SK-MEL-5 (cell line): ENCODE measurements at regions not wholly inside any gene's neighbourhood (a gene's known extent, or its start where the extent isn't known, plus 50 kb on each side); places are given as distances from the start of the nearest gene placed in this dataset.

Experiments
- DNase-seq: peaks from one replicate; pipeline ENCODE4 v3.0.0-alpha.2; 2016; ENCODE audit warnings: low read depth, low spot score
- in situ Hi-C: cut with HindIII; loops from 2 replicates; pipeline ENCODE4 v1.10.0; 2016; ENCODE audit warnings: low sequenced_read_pairs, high pct_unique_total_duplicates, low pct_unique_long_range_greater_than_20kb

- in situ Hi-C loops: no loop called here
Measured at GRCh38 chr9:73527521-73527920, 375.9 kb downstream of the ANXA1 start.

GRCh38 chr9:73528926-73529325 lies 377.3 kb downstream of the ANXA1 start:
- in situ Hi-C loops: no loop called here
- DNase-seq: no peak

More at GRCh38 chr9:73527521-73527920, 375.9 kb downstream of the ANXA1 start:
- DNase-seq: no peak

GRCh38 chr9:73529666-73530065 lies 378.0 kb downstream of the ANXA1 start:
- DNase-seq: no peak
- in situ Hi-C loops: no loop called here

- in situ Hi-C loops: no loop called here
- DNase-seq: no peak
Measured at GRCh38 chr9:73531051-73531532, 379.4 kb downstream of the ANXA1 start.

- in situ Hi-C loops: no loop called here
- no peak for DNase-seq
Measured at GRCh38 chr9:73531658-73532057, 380.0 kb downstream of the ANXA1 start.

- in situ Hi-C loops: no loop called here
- DNase-seq: no peak
Measured at GRCh38 chr9:73532985-73533384, 381.3 kb downstream of the ANXA1 start.

GRCh38 chr9:73536403-73536802 lies 384.7 kb downstream of the ANXA1 start:
- in situ Hi-C loops: no loop called here
- DNase-seq: no peak

GRCh38 chr9:73537561-73537960 lies 385.9 kb downstream of the ANXA1 start:
- DNase-seq: no peak
- in situ Hi-C loops: no loop called here

GRCh38 chr9:73539881-73540390 lies 388.3 kb downstream of the ANXA1 start:
- in situ Hi-C loops: no loop called here
- no peak for DNase-seq

GRCh38 chr9:73541923-73542322 lies 390.3 kb downstream of the ANXA1 start:
- in situ Hi-C loops: no loop called here
- no peak for DNase-seq

GRCh38 chr9:73543727-73544126 lies 392.1 kb downstream of the ANXA1 start:
- in situ Hi-C loops: no loop called here
- DNase-seq: no peak

- peak; percentile 96 for DNase-seq
- in situ Hi-C loops: no loop called here
Measured at GRCh38 chr9:73548201-73548600, 396.5 kb downstream of the ANXA1 start.

GRCh38 chr9:73549991-73550390 lies 398.3 kb downstream of the ANXA1 start:
- in situ Hi-C loops: no loop called here
- no peak for DNase-seq

- DNase-seq: no peak
- in situ Hi-C loops: no loop called here
Measured at GRCh38 chr9:73553295-73553694, 401.6 kb downstream of the ANXA1 start.

- in situ Hi-C loops: no loop called here
Measured at GRCh38 chr9:73558471-73558870, 406.8 kb downstream of the ANXA1 start.

GRCh38 chr9:73565026-73565425 lies 413.4 kb downstream of the ANXA1 start:
- peak; percentile 96 for DNase-seq
- in situ Hi-C loops: no loop called here

More at GRCh38 chr9:73558471-73558870, 406.8 kb downstream of the ANXA1 start:
- no peak for DNase-seq

- in situ Hi-C loops: no loop called here
- peak; percentile 94 for DNase-seq
Measured at GRCh38 chr9:73565833-73566465, 414.3 kb downstream of the ANXA1 start.

- in situ Hi-C loops: no loop called here
- no peak for DNase-seq
Measured at GRCh38 chr9:73566627-73567026, 415.0 kb downstream of the ANXA1 start.

- in situ Hi-C loops: no loop called here
- no peak for DNase-seq
Measured at GRCh38 chr9:73573235-73573634, 421.6 kb downstream of the ANXA1 start.
